ENCODE measurements at regions not wholly inside any gene's neighbourhood (a gene's known extent, or its start where the extent isn't known, plus 50 kb on each side); places are given as distances from the start of the nearest gene placed in this dataset.
A peak's percentile ranks its signal among the peaks of the same experiment; 100 is the strongest.

DNA sequence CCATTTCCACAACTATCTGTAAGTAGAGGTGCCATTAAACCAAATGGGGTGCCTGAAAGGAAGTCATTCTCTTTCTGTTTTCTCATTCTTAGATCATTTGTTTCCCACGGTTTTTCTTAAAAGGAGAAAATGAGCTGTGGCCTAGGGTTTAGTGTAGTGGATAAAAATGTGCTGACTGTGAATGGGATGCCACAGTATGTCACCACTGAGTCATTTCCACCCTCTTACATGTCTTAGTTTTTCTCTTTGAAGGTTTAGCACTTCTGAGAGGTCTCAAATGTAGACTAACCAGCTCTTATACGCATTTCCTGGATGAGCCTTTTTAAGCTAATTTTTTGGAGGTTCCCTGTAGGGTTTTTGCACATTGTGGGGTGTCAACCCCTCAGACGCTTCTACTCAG is 244.5 kb upstream of the SPANXN1 start:
- DNase-seq, result peak in 1 of 5 donors; percentile 17

DNA sequence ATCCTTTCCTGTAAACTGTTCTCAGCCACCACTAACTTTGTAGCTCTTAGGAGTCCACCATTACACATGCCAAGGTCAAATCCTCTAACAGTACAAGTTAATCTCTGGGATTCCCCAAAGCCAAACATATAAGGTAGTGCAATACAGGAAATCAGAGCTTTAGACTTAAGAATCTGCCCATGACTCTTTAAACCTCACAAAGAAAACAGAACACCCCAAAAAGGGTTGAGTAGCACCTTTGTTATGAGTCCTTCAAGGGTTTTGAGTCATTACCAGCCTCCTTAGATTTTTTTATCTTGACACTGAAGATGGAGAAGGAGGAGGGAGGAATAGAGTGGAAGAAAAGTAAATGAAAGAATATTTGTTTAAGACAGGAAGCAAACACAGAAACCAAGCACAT is 243.9 kb upstream of the SPANXN1 start:
- no peak for DNase-seq

DNA sequence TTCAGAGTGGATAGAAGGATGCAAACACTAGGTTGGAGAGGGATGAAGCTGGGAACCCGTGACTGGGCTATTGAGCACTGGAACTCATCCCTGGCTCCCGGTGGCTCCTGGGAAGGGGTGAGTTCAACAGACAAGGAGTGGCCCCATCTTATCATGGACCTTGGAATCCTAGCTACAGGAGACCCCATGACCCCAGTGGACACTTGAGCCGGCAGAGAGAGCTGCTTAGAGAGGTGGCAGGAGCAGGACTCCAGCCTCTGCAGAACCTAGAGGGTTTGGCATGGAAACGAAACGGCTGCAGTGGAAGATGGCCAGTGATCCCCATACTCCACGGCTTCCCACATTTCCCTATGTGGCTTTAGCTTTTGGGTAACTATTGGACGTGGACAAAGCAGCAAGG is 205.8 kb upstream of the SPANXN1 start:
- no peak for DNase-seq

DNA sequence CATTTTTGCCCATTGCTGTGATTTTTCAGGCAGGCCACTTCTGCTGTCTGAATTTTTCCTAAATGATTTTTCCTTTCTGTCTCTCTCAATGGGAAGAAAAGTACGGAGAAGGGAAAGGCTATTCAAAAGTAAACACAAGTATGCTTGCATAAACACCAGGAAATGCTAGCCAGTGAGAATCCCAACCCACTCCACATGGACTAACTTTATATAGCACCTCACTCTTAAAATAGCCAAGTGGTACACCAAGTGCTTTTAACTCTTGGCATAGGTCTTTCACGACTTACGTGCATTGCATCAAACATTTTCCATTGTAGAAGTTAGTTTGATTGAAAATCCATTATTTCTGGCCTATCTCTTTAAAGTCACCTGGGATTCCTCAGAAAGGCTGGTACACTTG is 178.9 kb upstream of the SPANXN1 start:
- no peak for DNase-seq

DNA sequence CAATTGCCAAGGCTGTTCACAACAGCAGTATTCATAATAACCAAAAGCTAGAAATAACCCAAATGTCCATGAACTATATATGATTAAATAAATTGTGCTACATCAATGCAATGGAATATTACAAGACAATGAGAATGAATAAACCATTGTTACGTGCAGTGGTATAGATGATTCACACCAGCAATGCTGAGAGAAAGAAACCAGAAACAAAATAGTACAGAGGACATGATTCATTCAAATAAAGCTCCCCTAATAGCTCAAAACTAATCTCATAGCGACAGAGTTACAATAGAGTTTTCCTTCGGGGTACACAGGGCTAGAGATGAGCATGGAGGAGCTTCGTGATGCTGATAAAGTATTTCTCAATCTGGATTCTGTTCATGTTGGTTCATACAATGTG is 148.1 kb upstream of the SPANXN1 start:
- DNase-seq, result no peak

Data from T-helper 1 cell (primary cell).